ENCODE measurements at regions not wholly inside any gene's neighbourhood (a gene's known extent, or its start where the extent isn't known, plus 50 kb on each side); places are given as distances from the start of the nearest gene placed in this dataset.

DNA sequence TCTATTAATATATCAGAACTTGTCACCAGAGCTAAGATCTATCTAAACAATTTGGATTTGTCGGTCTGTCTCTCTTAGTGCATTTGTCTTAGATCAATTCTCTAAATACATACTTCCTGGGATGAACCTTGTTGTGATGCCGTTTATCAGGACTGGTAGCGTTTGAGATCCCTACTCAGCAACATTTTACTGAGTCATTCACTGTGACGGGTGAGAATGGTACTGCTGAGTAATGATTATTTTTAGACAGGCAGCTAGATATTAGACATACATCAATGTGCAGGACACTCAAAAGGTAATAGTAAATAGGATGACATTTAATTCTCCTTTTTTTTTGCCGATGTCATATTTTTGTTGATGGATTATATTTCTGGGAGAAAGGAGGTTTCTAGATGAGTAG is 209.0 kb downstream of the CSNK1G3 start:
- Histone ChIP-seq H3K27ac (ENCODE audit: low read depth in 2 of 2, low read length in 1 of 2) (no peak overlapping the region), H3K36me3 (ENCODE audit: control insufficient read depth in 2 of 2, insufficient read depth in 2 of 2, low read length in 1 of 2) (no peaks in the 10 kb centered on the region), H3K9me3 (ENCODE audit: control insufficient read depth in 2 of 2, insufficient read depth in 1 of 2, low read depth in 1 of 2, low read length in 1 of 2) (no peaks in the 10 kb centered on the region), H3K4me3 (ENCODE audit: low read depth in 1 of 2, low read length in 2 of 2) (no peak overlapping the region), H3K27me3 (ENCODE audit: control insufficient read depth in 1 of 2, insufficient read depth in 2 of 2, low read length in 2 of 2) (no peaks in the 10 kb centered on the region), H3K4me1 (ENCODE audit: control insufficient read depth in 2 of 2, insufficient read depth in 2 of 2, low read length in 1 of 2) (no peaks in the 10 kb centered on the region)
- 80 to 83% methylated on average over 5 of the region's 5 CpGs for WGBS, 2 donors

GRCh38 chr5:123720339-123720738 is 208.4 kb downstream of the CSNK1G3 start:
- Histone ChIP-seq H3K36me3 (ENCODE audit: control insufficient read depth in 2 of 2, insufficient read depth in 2 of 2, low read length in 1 of 2) (no peaks in the 10 kb centered on the region), H3K27me3 (ENCODE audit: control insufficient read depth in 1 of 2, insufficient read depth in 2 of 2, low read length in 2 of 2) (no peaks in the 10 kb centered on the region), H3K27ac (ENCODE audit: low read depth in 2 of 2, low read length in 1 of 2) (no peak overlapping the region), H3K4me3 (ENCODE audit: low read depth in 1 of 2, low read length in 2 of 2) (no peak overlapping the region), H3K9me3 (ENCODE audit: control insufficient read depth in 2 of 2, insufficient read depth in 1 of 2, low read depth in 1 of 2, low read length in 1 of 2) (no peaks in the 10 kb centered on the region), H3K4me1 (ENCODE audit: control insufficient read depth in 2 of 2, insufficient read depth in 2 of 2, low read length in 1 of 2) (no peaks in the 10 kb centered on the region)

DNA sequence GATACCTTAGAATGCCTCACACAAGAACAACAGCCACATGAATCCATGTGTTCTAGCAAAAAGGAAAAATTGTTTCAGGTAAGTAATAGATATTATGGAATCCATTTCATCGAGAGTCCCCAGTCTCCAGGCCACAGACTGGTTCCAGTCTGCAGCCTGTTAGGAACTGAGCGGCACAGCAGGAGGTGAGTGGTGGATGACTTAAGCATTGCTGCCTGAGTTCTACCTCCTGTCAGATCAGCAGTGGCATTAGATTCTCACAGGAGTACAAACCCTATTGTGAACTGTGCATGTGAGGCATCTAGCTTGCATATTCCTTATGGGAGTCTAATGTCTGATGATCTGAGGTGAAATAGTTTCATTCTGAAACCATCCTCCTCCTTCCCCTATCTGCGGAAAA is 207.0 kb downstream of the CSNK1G3 start:
- no peak overlapping the region for H3K4me3 ChIP-seq (ENCODE audit: low read depth in 1 of 2, low read length in 2 of 2)
- H3K36me3 ChIP-seq (ENCODE audit: control insufficient read depth in 2 of 2, insufficient read depth in 2 of 2, low read length in 1 of 2), result no peaks in the 10 kb centered on the region
- no peak overlapping the region for H3K27ac ChIP-seq (ENCODE audit: low read depth in 2 of 2, low read length in 1 of 2)
- 94 to 97% methylated on average over 3 of the region's 3 CpGs for WGBS, 2 donors
- no peaks in the 10 kb centered on the region for H3K9me3 ChIP-seq (ENCODE audit: control insufficient read depth in 2 of 2, insufficient read depth in 1 of 2, low read depth in 1 of 2, low read length in 1 of 2)
- H3K4me1 ChIP-seq (ENCODE audit: control insufficient read depth in 2 of 2, insufficient read depth in 2 of 2, low read length in 1 of 2), result no peaks in the 10 kb centered on the region
- no peaks in the 10 kb centered on the region for H3K27me3 ChIP-seq (ENCODE audit: control insufficient read depth in 1 of 2, insufficient read depth in 2 of 2, low read length in 2 of 2)

- Histone ChIP-seq H3K4me3 (ENCODE audit: low read depth in 1 of 2, low read length in 2 of 2) (no peak overlapping the region), H3K36me3 (ENCODE audit: control insufficient read depth in 2 of 2, insufficient read depth in 2 of 2, low read length in 1 of 2) (no peaks in the 10 kb centered on the region), H3K27me3 (ENCODE audit: control insufficient read depth in 1 of 2, insufficient read depth in 2 of 2, low read length in 2 of 2) (no peaks in the 10 kb centered on the region), H3K4me1 (ENCODE audit: control insufficient read depth in 2 of 2, insufficient read depth in 2 of 2, low read length in 1 of 2) (no peaks in the 10 kb centered on the region), H3K9me3 (ENCODE audit: control insufficient read depth in 2 of 2, insufficient read depth in 1 of 2, low read depth in 1 of 2, low read length in 1 of 2) (no peaks in the 10 kb centered on the region), H3K27ac (ENCODE audit: low read depth in 2 of 2, low read length in 1 of 2) (no peak overlapping the region)
- WGBS, 2 donors, result 27 to 52% methylated on average over 1 of the region's 1 CpG
Observed at GRCh38 chr5:123718238-123718637, 206.3 kb downstream of the CSNK1G3 start.

- no peak overlapping the region for H3K4me3 ChIP-seq (ENCODE audit: low read depth in 1 of 2, low read length in 2 of 2)
- H3K4me1 ChIP-seq (ENCODE audit: control insufficient read depth in 2 of 2, insufficient read depth in 2 of 2, low read length in 1 of 2), result no peaks in the 10 kb centered on the region
- no peaks in the 10 kb centered on the region for H3K27me3 ChIP-seq (ENCODE audit: control insufficient read depth in 1 of 2, insufficient read depth in 2 of 2, low read length in 2 of 2)
- no peaks in the 10 kb centered on the region for H3K9me3 ChIP-seq (ENCODE audit: control insufficient read depth in 2 of 2, insufficient read depth in 1 of 2, low read depth in 1 of 2, low read length in 1 of 2)
- H3K36me3 ChIP-seq (ENCODE audit: control insufficient read depth in 2 of 2, insufficient read depth in 2 of 2, low read length in 1 of 2), result no peaks in the 10 kb centered on the region
- no peak overlapping the region for H3K27ac ChIP-seq (ENCODE audit: low read depth in 2 of 2, low read length in 1 of 2)
Observed at GRCh38 chr5:123717139-123717538, 205.2 kb downstream of the CSNK1G3 start.

DNA sequence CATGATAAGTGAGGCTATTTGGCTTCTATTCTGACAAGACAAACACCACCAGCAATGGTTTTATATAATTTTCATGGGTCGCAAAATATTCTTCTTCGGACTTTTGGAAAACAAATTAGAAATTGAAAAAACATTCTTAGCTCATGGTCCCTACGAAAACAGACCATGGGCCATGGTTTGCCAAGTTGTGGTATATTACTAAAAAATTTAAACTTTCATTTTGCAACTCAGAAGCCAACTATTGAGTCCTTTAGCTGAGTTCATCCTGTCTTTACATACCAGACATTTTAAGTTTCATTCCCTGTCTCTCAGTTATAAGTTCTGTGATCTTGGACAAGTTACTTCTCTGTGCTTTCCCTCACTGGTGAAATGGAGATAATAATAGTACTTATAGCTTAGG is 198.1 kb downstream of the CSNK1G3 start:
- WGBS, 2 donors, result 80 to 84% methylated on average over 3 of the region's 3 CpGs
- Histone ChIP-seq H3K9me3 (ENCODE audit: control insufficient read depth in 2 of 2, insufficient read depth in 1 of 2, low read depth in 1 of 2, low read length in 1 of 2) (no peaks in the 10 kb centered on the region), H3K4me1 (ENCODE audit: control insufficient read depth in 2 of 2, insufficient read depth in 2 of 2, low read length in 1 of 2) (no peaks in the 10 kb centered on the region), H3K36me3 (ENCODE audit: control insufficient read depth in 2 of 2, insufficient read depth in 2 of 2, low read length in 1 of 2) (no peaks in the 10 kb centered on the region), H3K27ac (ENCODE audit: low read depth in 2 of 2, low read length in 1 of 2) (no peak overlapping the region), H3K4me3 (ENCODE audit: low read depth in 1 of 2, low read length in 2 of 2) (no peak overlapping the region), H3K27me3 (ENCODE audit: control insufficient read depth in 1 of 2, insufficient read depth in 2 of 2, low read length in 2 of 2) (no peaks in the 10 kb centered on the region)

DNA sequence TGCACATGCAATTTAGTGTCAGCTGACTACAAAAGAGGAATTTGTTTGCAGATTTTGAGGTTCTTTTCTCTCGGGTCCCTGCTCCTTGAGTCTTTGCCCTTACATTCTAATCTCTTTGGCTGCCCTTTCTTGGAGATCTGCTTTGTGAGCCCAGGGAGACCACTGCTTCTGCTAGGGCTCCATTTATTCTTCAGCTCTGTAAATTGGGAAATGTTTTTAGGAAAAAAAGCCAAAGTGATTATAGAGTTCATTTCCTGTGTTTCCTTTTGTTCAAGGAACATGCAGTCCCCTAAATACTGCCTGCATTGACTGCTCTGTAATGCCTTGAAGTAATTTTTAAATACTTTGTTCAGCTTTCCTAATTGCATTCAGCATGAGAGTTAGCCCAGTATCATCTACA is 197.4 kb downstream of the CSNK1G3 start:
- Histone ChIP-seq H3K27ac (ENCODE audit: low read depth in 2 of 2, low read length in 1 of 2) (no peak overlapping the region), H3K36me3 (ENCODE audit: control insufficient read depth in 2 of 2, insufficient read depth in 2 of 2, low read length in 1 of 2) (no peaks in the 10 kb centered on the region), H3K4me3 (ENCODE audit: low read depth in 1 of 2, low read length in 2 of 2) (no peak overlapping the region), H3K4me1 (ENCODE audit: control insufficient read depth in 2 of 2, insufficient read depth in 2 of 2, low read length in 1 of 2) (no peaks in the 10 kb centered on the region), H3K9me3 (ENCODE audit: control insufficient read depth in 2 of 2, insufficient read depth in 1 of 2, low read depth in 1 of 2, low read length in 1 of 2) (no peaks in the 10 kb centered on the region), H3K27me3 (ENCODE audit: control insufficient read depth in 1 of 2, insufficient read depth in 2 of 2, low read length in 2 of 2) (no peaks in the 10 kb centered on the region)
- 63 to 65% methylated on average over 1 of the region's 1 CpG for WGBS, 2 donors

DNA sequence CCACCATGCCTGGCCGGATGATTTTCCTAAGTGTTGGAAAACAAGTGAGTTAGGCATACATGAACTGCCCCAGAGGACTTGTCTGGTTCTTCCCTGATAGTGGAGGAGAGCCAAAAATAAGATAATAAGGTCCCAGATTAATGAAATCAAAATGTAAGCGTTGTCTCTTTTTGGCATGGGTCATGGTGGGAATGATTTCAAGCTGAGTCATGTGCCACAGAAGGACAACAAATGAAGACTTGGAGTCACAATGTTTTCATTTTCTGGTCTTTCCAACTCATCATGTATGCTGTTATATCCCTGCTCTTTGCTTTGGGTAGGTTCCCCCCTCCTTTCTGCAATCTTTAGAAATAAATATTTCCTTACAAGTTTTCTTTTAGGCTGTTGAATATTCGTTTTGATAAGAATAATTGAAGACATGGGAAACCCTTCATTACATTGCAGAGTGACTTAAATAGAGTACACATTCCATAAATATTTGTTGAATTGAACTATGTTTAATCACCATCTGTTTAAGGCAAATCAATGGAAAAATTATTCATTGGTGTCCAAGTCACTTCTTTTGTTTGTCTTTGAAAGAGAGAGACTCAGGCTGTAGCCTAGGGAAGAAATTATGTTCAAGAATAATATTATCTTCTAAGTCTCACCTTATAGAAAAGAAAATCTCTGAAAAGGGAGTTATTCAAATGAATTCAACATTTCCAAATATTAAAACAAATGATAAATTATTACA is 196.3 kb downstream of the CSNK1G3 start:
- no peaks in the 10 kb centered on the region for H3K4me1 ChIP-seq (ENCODE audit: control insufficient read depth in 2 of 2, insufficient read depth in 2 of 2, low read length in 1 of 2)
- H3K4me3 ChIP-seq (ENCODE audit: low read depth in 1 of 2, low read length in 2 of 2), result no peak overlapping the region
- H3K27ac ChIP-seq (ENCODE audit: low read depth in 2 of 2, low read length in 1 of 2), result no peak overlapping the region
- H3K27me3 ChIP-seq (ENCODE audit: control insufficient read depth in 1 of 2, insufficient read depth in 2 of 2, low read length in 2 of 2), result no peaks in the 10 kb centered on the region
- H3K9me3 ChIP-seq (ENCODE audit: control insufficient read depth in 2 of 2, insufficient read depth in 1 of 2, low read depth in 1 of 2, low read length in 1 of 2), result no peaks in the 10 kb centered on the region
- H3K36me3 ChIP-seq (ENCODE audit: control insufficient read depth in 2 of 2, insufficient read depth in 2 of 2, low read length in 1 of 2), result no peaks in the 10 kb centered on the region
- 11 to 24% methylated on average over 3 of the region's 3 CpGs for WGBS, 2 donors

GRCh38 chr5:123706531-123706930 is 194.6 kb downstream of the CSNK1G3 start:
- H3K27ac ChIP-seq (ENCODE audit: low read depth in 2 of 2, low read length in 1 of 2), result no peak overlapping the region
- H3K4me3 ChIP-seq (ENCODE audit: low read depth in 1 of 2, low read length in 2 of 2), result no peak overlapping the region
- H3K4me1 ChIP-seq (ENCODE audit: control insufficient read depth in 2 of 2, insufficient read depth in 2 of 2, low read length in 1 of 2), result no peaks in the 10 kb centered on the region
- H3K27me3 ChIP-seq (ENCODE audit: control insufficient read depth in 1 of 2, insufficient read depth in 2 of 2, low read length in 2 of 2), result no peaks in the 10 kb centered on the region
- no peaks in the 10 kb centered on the region for H3K9me3 ChIP-seq (ENCODE audit: control insufficient read depth in 2 of 2, insufficient read depth in 1 of 2, low read depth in 1 of 2, low read length in 1 of 2)
- no peaks in the 10 kb centered on the region for H3K36me3 ChIP-seq (ENCODE audit: control insufficient read depth in 2 of 2, insufficient read depth in 2 of 2, low read length in 1 of 2)

DNA sequence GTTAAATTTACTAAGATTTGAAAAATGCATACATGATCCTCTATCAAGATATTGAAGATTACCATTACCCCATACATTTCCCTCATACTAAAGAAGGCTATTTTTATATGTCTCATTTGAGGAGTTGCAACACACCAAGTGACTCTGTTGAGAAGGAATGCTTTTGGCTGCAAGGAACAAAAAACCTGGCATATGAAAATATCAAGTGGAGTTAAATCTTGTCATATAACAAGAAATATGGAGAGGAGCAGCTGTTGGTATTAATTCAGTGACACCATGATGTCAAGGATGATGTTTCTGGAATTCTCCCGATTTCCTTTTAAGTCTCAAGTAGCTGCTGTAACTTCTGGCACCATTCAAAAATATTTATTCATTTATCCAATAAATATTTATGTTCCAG is 193.8 kb downstream of the CSNK1G3 start:
- no peak overlapping the region for H3K4me3 ChIP-seq (ENCODE audit: low read depth in 1 of 2, low read length in 2 of 2)
- no peaks in the 10 kb centered on the region for H3K36me3 ChIP-seq (ENCODE audit: control insufficient read depth in 2 of 2, insufficient read depth in 2 of 2, low read length in 1 of 2)
- no peaks in the 10 kb centered on the region for H3K27me3 ChIP-seq (ENCODE audit: control insufficient read depth in 1 of 2, insufficient read depth in 2 of 2, low read length in 2 of 2)
- no peaks in the 10 kb centered on the region for H3K9me3 ChIP-seq (ENCODE audit: control insufficient read depth in 2 of 2, insufficient read depth in 1 of 2, low read depth in 1 of 2, low read length in 1 of 2)
- 66 to 71% methylated on average over 1 of the region's 1 CpG for WGBS, 2 donors
- no peak overlapping the region for H3K27ac ChIP-seq (ENCODE audit: low read depth in 2 of 2, low read length in 1 of 2)
- no peaks in the 10 kb centered on the region for H3K4me1 ChIP-seq (ENCODE audit: control insufficient read depth in 2 of 2, insufficient read depth in 2 of 2, low read length in 1 of 2)

All from esophagus (tissue), 2 donors.